Breast epithelium (tissue), 3 donors: ENCODE measurements at regions not wholly inside any gene's neighbourhood (a gene's known extent, or its start where the extent isn't known, plus 50 kb on each side); places are given as distances from the start of the nearest gene placed in this dataset.

Experiments used
- POLR2A ChIP-seq: fragments of 450-650 bp; IDR thresholded peaks from one replicate; pipeline ENCODE4 v1.6.1; 2016; ENCODE audit warnings: antibody characterized with exemption, mild to moderate bottlenecking, moderate library complexity
- POLR2AphosphoS5 ChIP-seq, 3 donors: sonication (generic); formaldehyde crosslinking; IDR thresholded peaks; one replicate each; pipeline ENCODE4 v1.6.1; 2017; ENCODE audit warnings: antibody characterized with exemption in 3 of 3
- TF ChIP-seq, protein P1 (sequence below), 3 donors: fragments of 450-650 bp; IDR thresholded peaks; one replicate each; pipeline ENCODE4 v1.5.1; 2016 to 2017; ENCODE audit warnings: antibody characterized with exemption in 3 of 3, mild to moderate bottlenecking in 3 of 3, moderate library complexity in 3 of 3

DNA sequence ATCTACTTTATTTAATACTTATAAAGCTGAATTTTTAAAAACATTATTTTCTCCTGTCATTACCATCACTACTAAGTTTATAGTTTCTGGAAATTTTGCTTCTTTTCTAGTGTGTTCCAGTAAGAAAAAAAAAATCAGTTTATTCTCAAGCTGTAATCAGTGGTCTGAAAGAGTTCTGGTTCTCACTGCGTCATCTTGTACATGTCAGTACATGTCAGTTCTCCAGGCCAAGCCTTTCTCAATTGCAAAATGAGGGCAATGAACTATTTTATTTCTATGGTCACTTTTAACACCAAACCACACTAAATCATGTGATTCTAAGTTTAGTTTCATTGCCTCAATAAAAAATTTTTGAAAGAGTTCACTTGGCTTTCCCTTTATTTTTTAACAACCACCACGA is 468.9 kb upstream of the LRFN5 start:
- TF ChIP-seq, protein P1, sequence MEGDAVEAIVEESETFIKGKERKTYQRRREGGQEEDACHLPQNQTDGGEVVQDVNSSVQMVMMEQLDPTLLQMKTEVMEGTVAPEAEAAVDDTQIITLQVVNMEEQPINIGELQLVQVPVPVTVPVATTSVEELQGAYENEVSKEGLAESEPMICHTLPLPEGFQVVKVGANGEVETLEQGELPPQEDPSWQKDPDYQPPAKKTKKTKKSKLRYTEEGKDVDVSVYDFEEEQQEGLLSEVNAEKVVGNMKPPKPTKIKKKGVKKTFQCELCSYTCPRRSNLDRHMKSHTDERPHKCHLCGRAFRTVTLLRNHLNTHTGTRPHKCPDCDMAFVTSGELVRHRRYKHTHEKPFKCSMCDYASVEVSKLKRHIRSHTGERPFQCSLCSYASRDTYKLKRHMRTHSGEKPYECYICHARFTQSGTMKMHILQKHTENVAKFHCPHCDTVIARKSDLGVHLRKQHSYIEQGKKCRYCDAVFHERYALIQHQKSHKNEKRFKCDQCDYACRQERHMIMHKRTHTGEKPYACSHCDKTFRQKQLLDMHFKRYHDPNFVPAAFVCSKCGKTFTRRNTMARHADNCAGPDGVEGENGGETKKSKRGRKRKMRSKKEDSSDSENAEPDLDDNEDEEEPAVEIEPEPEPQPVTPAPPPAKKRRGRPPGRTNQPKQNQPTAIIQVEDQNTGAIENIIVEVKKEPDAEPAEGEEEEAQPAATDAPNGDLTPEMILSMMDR (IDR thresholded peaks at IDR 0.05): no peak
- TF ChIP-seq POLR2A: no peak
- no peak for TF ChIP-seq POLR2AphosphoS5 (IDR thresholded peaks at IDR 0.05)
